ENCODE measurements at regions not wholly inside any gene's neighbourhood (a gene's known extent, or its start where the extent isn't known, plus 50 kb on each side); places are given as distances from the start of the nearest gene placed in this dataset.

DNA sequence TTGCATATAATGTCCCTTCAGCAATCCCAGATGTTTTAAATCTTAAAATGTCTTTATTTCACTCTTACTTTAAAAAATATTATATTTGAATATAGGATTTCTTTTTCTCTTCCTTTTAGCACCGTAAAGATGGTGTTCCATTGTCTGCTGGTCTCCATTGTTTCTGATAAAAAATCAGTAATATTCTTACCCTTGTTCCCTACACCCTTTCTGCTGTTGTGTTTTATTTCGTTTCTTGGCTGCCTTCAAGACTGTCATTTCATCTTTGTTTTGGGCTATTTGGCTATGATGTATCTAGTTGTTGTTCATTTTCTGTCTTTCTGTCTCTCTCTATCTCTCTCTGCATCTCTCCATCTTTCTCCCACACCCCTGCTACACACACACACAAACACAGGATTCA is 197.9 kb downstream of the IRX2 start:
- Histone ChIP-seq H3K79me2 (ENCODE audit: insufficient read depth, low read length) (no peaks in the 10 kb centered on the region), H2AFZ (ENCODE audit: low read depth, low read length, poor library complexity, severe bottlenecking) (no peak overlapping the region), H3K27me3 (ENCODE audit: insufficient read depth, low read length) (no peaks in the 10 kb centered on the region), H3K9ac (ENCODE audit: low read length) (no peak overlapping the region), H3K9me3 (ENCODE audit: control insufficient read depth in 1 of 2, insufficient read depth in 1 of 2, low read depth in 1 of 2, low read length in 2 of 2) (peaks cover 10 to 48% of the 10 kb centered on the region in 2 experiments; a peak in 2 of 4 replicates), H3K27ac (ENCODE audit: low read depth, low read length) (no peak overlapping the region), H4K20me1 (ENCODE audit: insufficient read depth) (no peaks in the 10 kb centered on the region), H3K9me2 (ENCODE audit: insufficient read depth) (no peaks in the 10 kb centered on the region), H3K4me1 (ENCODE audit: control insufficient read depth in 1 of 2, insufficient read depth in 2 of 2, low read length in 2 of 2) (no peaks in the 10 kb centered on the region), H3K36me3 (ENCODE audit: control insufficient read depth in 1 of 2, insufficient read depth in 2 of 2, low read length in 2 of 2) (no peaks in the 10 kb centered on the region), H3K4me2 (ENCODE audit: low read length) (no peak overlapping the region), H3K4me3 (replicated peaks in 1 of 2; ENCODE audit: low read depth in 1 of 2, low read length in 2 of 2) (no peak overlapping the region)
- CTCF ChIA-PET = no interaction called here
- RAD21 ChIA-PET (ENCODE audit: low non-redundant PET in 1 of 2, low total read pairs in 2 of 2, uncharacterized antibody in 2 of 2, unreplicated experiment in 2 of 2) = no interaction called here
- ATAC-seq (no peak), DNase-seq (ENCODE audit: low read depth, low spot score) (no peak)
- no TSS peak for BruUV-seq (replicated peaks)
- POLR2A ChIA-PET = no interaction called here
- TF ChIP-seq JUND (IDR thresholded peaks at IDR 0.05) = no peak
- no peak for TF ChIP-seq ZNF274 (IDR thresholded peaks at IDR 0.05; ENCODE audit: low read depth, low read length)
- TF ChIP-seq SIN3A (IDR thresholded peaks at IDR 0.05; ENCODE audit: low read depth) = no peak
- TF ChIP-seq CBX3 (IDR thresholded peaks at IDR 0.05; ENCODE audit: low read depth) = no peak
- no peak for TF ChIP-seq CEBPB (IDR thresholded peaks at IDR 0.05; ENCODE audit: low read depth)
- TF ChIP-seq, protein P1, sequence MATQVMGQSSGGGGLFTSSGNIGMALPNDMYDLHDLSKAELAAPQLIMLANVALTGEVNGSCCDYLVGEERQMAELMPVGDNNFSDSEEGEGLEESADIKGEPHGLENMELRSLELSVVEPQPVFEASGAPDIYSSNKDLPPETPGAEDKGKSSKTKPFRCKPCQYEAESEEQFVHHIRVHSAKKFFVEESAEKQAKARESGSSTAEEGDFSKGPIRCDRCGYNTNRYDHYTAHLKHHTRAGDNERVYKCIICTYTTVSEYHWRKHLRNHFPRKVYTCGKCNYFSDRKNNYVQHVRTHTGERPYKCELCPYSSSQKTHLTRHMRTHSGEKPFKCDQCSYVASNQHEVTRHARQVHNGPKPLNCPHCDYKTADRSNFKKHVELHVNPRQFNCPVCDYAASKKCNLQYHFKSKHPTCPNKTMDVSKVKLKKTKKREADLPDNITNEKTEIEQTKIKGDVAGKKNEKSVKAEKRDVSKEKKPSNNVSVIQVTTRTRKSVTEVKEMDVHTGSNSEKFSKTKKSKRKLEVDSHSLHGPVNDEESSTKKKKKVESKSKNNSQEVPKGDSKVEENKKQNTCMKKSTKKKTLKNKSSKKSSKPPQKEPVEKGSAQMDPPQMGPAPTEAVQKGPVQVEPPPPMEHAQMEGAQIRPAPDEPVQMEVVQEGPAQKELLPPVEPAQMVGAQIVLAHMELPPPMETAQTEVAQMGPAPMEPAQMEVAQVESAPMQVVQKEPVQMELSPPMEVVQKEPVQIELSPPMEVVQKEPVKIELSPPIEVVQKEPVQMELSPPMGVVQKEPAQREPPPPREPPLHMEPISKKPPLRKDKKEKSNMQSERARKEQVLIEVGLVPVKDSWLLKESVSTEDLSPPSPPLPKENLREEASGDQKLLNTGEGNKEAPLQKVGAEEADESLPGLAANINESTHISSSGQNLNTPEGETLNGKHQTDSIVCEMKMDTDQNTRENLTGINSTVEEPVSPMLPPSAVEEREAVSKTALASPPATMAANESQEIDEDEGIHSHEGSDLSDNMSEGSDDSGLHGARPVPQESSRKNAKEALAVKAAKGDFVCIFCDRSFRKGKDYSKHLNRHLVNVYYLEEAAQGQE (IDR thresholded peaks at IDR 0.05; ENCODE audit: low read depth) = no peak
- intact Hi-C loops (cut with micrococcal nuclease) = no loop called here

DNA sequence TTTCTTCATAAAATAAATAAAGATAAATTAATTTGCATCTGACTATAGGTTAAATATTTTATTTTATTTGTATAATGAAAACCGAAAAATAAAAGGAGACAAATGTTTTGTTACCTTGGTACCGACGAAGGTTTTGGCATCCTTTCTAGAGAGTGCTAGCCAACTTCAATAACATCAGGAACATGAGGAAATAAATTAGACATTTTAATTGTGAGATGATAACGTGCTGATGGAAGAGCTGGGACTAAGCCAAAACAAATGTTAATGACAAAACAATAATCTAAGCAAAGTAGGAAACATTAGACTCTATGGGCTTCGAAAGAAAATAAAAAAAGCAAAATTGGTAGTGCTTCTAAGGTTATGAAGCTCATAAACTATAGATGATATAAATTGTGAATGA is 201.0 kb downstream of the IRX2 start:
- H3K4me3 ChIP-seq (replicated peaks in 1 of 2; ENCODE audit: low read depth in 1 of 2, low read length in 2 of 2) = no peak overlapping the region
- no peak overlapping the region for H3K27ac ChIP-seq (ENCODE audit: low read depth, low read length)
- H2AFZ ChIP-seq (ENCODE audit: low read depth, low read length, poor library complexity, severe bottlenecking) = no peak overlapping the region
- no peaks in the 10 kb centered on the region for H4K20me1 ChIP-seq (ENCODE audit: insufficient read depth)
- no peaks in the 10 kb centered on the region for H3K79me2 ChIP-seq (ENCODE audit: insufficient read depth, low read length)
- H3K9me3 ChIP-seq (ENCODE audit: control insufficient read depth in 1 of 2, insufficient read depth in 1 of 2, low read depth in 1 of 2, low read length in 2 of 2) = peaks cover 10 to 31% of the 10 kb centered on the region in 2 experiments; a peak in 2 of 4 replicates
- ChIA-PET RAD21 (ENCODE audit: low non-redundant PET in 1 of 2, low total read pairs in 2 of 2, uncharacterized antibody in 2 of 2, unreplicated experiment in 2 of 2) (no interaction called here), POLR2A (no interaction called here), CTCF (no interaction called here)
- DNase-seq (ENCODE audit: low read depth, low spot score) = no peak
- no peaks in the 10 kb centered on the region for H3K9me2 ChIP-seq (ENCODE audit: insufficient read depth)
- no peaks in the 10 kb centered on the region for H3K4me1 ChIP-seq (ENCODE audit: control insufficient read depth in 1 of 2, insufficient read depth in 2 of 2, low read length in 2 of 2)
- H3K4me2 ChIP-seq (ENCODE audit: low read length) = no peak overlapping the region
- no peaks in the 10 kb centered on the region for H3K27me3 ChIP-seq (ENCODE audit: insufficient read depth, low read length)
- H3K9ac ChIP-seq (ENCODE audit: low read length) = no peak overlapping the region
- no peaks in the 10 kb centered on the region for H3K36me3 ChIP-seq (ENCODE audit: control insufficient read depth in 1 of 2, insufficient read depth in 2 of 2, low read length in 2 of 2)
- no peak for ATAC-seq
- no TSS peak for BruUV-seq (replicated peaks)
- intact Hi-C loops (cut with micrococcal nuclease) = no loop called here
- TF ChIP-seq TCF7L2 (IDR thresholded peaks at IDR 0.05; ENCODE audit: borderline replicate concordance, extremely low read depth, insufficient read depth, insufficient read length) (no peak), EZH2phosphoT487 (IDR thresholded peaks at IDR 0.05; ENCODE audit: borderline replicate concordance) (no peak), SP1 (IDR thresholded peaks at IDR 0.05; ENCODE audit: low read depth) (no peak), JUND (IDR thresholded peaks at IDR 0.05) (no peak), ELF1 (IDR thresholded peaks at IDR 0.05; ENCODE audit: borderline replicate concordance, low read depth) (no peak), ZNF274 (IDR thresholded peaks at IDR 0.05; ENCODE audit: low read depth, low read length) (no peak), POLR2AphosphoS5 (IDR thresholded peaks at IDR 0.05; ENCODE audit: low read depth, low read length) (no peak), CEBPB (IDR thresholded peaks at IDR 0.05; ENCODE audit: low read depth) (no peak), SIN3A (IDR thresholded peaks at IDR 0.05; ENCODE audit: low read depth) (no peak), EZH2 (IDR thresholded peaks at IDR 0.05) (no peak), FOSL1 (IDR thresholded peaks at IDR 0.05; ENCODE audit: low read depth) (no peak), YY1 (IDR thresholded peaks at IDR 0.05; ENCODE audit: extremely low read depth, insufficient replicate concordance, low read depth, low read length) (no peak), POLR2A (IDR thresholded peaks at IDR 0.05; ENCODE audit: borderline replicate concordance, extremely low read depth, insufficient read depth, insufficient read length) (no peak), CBX3 (IDR thresholded peaks at IDR 0.05; ENCODE audit: low read depth) (no peak)
- TF ChIP-seq, protein P2, sequence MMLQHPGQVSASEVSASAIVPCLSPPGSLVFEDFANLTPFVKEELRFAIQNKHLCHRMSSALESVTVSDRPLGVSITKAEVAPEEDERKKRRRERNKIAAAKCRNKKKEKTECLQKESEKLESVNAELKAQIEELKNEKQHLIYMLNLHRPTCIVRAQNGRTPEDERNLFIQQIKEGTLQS (IDR thresholded peaks at IDR 0.05) = no peak
- TF ChIP-seq, protein P3, sequence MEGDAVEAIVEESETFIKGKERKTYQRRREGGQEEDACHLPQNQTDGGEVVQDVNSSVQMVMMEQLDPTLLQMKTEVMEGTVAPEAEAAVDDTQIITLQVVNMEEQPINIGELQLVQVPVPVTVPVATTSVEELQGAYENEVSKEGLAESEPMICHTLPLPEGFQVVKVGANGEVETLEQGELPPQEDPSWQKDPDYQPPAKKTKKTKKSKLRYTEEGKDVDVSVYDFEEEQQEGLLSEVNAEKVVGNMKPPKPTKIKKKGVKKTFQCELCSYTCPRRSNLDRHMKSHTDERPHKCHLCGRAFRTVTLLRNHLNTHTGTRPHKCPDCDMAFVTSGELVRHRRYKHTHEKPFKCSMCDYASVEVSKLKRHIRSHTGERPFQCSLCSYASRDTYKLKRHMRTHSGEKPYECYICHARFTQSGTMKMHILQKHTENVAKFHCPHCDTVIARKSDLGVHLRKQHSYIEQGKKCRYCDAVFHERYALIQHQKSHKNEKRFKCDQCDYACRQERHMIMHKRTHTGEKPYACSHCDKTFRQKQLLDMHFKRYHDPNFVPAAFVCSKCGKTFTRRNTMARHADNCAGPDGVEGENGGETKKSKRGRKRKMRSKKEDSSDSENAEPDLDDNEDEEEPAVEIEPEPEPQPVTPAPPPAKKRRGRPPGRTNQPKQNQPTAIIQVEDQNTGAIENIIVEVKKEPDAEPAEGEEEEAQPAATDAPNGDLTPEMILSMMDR (IDR thresholded peaks at IDR 0.05 in 2 of 3, conservative IDR thresholded peaks at IDR 0.05 in 1 of 3; ENCODE audit: borderline replicate concordance in 1 of 3, insufficient read depth in 1 of 3, low read depth in 2 of 3, low read length in 2 of 3) = no peak

Measured in HCT116 (cell line).